H7 (cell line): ENCODE measurements at regions not wholly inside any gene's neighbourhood (a gene's known extent, or its start where the extent isn't known, plus 50 kb on each side); places are given as distances from the start of the nearest gene placed in this dataset.

Experiments
- DNase-seq: peaks from one replicate; pipeline ENCODE4 v3.0.0; 2012
- H3K27me3 ChIP-seq: 2 replicates; pipeline ENCODE4 v1.6.0; 2011; ENCODE audit warnings: mild to moderate bottlenecking, low read length; ENCODE audit not compliant: control insufficient read depth, insufficient read depth
- H3K36me3 ChIP-seq: replicated peaks from 2 replicates; pipeline ENCODE4 v1.5.1; 2011; ENCODE audit warnings: low read length; ENCODE audit not compliant: control insufficient read depth, insufficient read depth
- H3K4me3 ChIP-seq: 2 replicates; pipeline ENCODE4 v1.5.1; 2011; ENCODE audit warnings: low read depth, mild to moderate bottlenecking, control low read depth, low read length, moderate library complexity; ENCODE audit not compliant: insufficient read depth

DNA sequence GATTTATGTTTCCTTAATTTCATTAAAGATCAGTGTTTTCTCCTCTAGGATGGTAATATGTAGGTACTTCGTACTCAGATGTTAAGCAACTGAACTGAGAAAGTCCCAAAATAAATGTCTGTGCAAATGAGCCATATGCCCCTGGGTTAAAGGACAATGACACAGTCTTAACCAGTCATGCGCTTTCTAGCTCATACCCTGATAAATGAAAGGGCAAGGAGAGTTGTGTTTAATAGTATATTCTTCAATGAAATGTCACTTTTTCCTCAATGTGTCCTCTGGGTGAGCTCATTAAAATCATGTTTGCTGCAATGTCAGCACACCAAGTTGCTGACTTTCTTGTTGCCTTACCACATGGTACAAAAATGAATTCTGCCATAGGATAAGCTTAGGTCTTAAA is 856.3 kb downstream of the TMEM182 start:
- no peak for DNase-seq
- Histone ChIP-seq H3K36me3 (no peaks in the 10 kb centered on the region), H3K4me3 (no peak overlapping the region), H3K27me3 (no peaks in the 10 kb centered on the region)

DNA sequence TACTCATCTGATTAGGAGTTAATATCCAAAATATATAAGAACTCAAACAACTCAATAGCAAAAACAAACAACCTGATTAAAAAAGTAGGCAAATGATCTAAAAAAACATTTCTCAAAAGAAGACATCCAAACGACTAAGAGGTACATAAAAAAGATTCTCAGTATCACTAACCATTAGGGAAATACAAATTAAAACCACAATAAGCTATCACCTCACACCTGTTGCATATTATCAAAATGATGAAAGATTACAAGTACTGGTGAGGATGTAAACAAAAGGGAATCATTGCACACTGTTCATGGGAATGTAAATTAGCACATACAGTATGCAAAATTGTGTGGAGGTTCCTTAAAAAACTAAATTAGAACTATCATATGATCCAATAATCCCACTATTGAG is 865.5 kb downstream of the TMEM182 start:
- Histone ChIP-seq H3K27me3 (no peaks in the 10 kb centered on the region), H3K4me3 (no peak overlapping the region), H3K36me3 (no peaks in the 10 kb centered on the region)
- DNase-seq: no peak

DNA sequence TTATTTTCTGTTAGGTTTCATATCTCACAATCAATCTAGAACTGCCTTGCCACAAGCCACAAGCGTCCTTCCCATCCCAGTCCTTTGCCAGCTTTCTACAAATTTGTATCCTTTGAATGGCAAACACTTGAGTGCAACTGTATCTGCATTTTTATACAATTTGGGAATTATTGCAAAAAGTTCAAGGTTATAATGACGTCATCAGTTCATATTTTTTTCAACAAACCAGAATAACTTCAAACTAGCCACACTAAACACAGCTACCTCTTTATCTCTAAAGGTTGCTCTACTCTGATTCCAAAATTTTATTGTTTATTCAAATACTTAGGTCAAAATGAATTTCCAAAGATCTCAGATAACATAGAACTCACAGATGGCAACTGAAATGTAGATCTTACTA is 877.1 kb downstream of the TMEM182 start:
- Histone ChIP-seq H3K36me3 (no peaks in the 10 kb centered on the region), H3K27me3 (no peaks in the 10 kb centered on the region), H3K4me3 (no peak overlapping the region)
- DNase-seq: no peak

DNA sequence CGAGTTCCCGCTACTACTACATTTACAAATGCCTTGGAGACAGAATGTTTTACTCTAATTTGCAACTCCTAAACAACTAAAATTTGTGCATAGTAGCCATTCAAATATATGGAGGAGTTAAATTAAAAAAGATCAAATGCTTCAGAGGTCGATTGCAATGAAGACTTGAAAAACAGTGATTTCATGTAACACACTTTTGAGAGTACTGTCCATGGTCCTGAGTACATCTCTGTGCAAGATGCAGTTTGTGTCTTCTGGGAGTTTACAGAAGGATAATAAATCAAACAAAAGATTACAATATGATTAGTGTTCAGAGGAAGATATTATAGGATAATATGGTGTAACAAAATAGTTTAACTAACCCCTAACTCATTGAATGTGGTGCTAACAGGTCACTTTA is 894.7 kb downstream of the TMEM182 start:
- Histone ChIP-seq H3K4me3 (no peak overlapping the region), H3K27me3 (no peaks in the 10 kb centered on the region), H3K36me3 (no peaks in the 10 kb centered on the region)
- no peak for DNase-seq

DNA sequence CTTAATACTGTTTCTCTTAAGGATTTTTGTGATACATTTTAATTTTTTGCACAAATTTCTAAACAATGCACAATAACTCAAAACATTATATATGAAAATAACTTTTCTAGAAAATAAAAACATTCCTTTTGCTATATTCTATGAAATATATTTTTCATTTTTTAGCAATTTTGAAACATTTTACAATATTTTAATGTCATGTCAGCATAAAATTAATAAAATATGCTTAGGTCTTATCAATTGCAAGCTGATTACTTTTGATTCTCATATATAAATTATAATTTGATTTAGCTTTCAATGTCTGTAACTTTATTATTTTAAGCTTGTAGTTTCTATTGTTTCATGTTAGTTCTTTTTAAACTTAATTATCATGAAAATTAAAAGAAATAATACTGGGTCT is 898.7 kb downstream of the TMEM182 start:
- H3K4me3 ChIP-seq: no peak overlapping the region
- H3K27me3 ChIP-seq: no peaks in the 10 kb centered on the region
- no peak for DNase-seq

DNA sequence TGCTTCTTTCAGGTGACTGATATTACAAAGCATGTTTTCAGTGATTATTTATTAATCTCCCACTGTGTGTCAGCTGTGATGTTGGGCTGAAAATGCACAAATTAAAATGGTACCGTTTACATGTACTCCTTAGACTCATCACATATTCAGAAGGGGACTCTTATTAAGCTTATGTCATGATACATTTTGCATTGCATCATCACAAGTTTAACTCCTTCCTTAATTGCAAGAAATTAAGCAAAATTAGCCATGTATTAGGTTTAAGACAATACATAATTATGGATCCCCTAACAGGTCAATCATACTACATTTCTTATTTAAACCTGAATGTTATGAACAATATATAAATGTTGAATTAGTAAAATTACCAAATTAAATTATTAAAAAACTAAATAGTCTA is 899.1 kb downstream of the TMEM182 start:
- no peaks in the 10 kb centered on the region for H3K36me3 ChIP-seq
- no peak overlapping the region for H3K4me3 ChIP-seq
- no peaks in the 10 kb centered on the region for H3K27me3 ChIP-seq
- DNase-seq: no peak

More for the DNA sequence above, 898.7 kb downstream of the TMEM182 start:
- H3K36me3 ChIP-seq: no peaks in the 10 kb centered on the region

DNA sequence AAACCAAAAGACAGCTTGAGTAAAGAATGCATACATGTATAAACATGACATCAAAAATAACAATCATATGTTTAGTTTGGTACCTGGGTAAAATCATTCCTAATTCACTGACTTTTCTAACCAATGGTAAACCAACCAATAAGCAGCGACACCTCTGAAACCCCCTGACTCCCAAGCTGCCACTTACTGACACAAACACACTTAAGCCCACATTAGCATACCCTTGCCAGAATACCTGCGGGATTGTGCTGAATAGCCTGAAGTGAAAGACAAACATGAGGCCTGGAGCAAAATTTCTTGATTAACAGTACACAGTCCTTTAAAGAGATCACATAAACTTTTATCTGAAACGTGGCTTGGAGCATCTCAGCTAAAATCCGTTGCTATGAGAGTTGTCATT is 902.9 kb downstream of the TMEM182 start:
- Histone ChIP-seq H3K4me3 (no peak overlapping the region), H3K36me3 (no peaks in the 10 kb centered on the region), H3K27me3 (no peaks in the 10 kb centered on the region)
- DNase-seq: peak; percentile 6

DNA sequence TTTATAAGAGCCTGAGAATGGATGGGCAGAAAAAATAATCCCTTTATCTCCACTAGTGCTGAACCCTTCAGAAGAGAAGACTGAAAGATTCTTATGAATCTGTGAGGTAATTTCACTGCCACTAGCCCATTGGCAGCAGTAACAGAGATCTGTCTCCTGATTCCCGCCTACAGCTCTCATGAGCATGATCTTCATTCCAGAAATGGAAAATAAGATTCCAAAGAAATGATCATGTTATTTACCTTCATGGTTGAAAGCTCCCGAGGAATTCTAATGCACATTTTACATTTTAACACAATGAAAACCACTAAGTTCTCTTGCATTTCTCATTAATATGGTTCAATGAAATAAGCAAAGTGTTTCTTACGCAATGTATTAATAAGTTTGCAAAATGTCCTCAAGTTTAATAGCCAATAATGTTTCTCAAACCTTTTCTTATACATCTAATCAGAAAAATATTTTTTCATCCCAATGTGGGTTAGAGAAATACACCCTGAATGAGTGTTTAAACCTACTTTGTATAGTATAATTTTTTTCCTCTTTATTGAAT is 905.6 kb downstream of the TMEM182 start:
- H3K36me3 ChIP-seq: no peaks in the 10 kb centered on the region
- no peak for DNase-seq
- H3K27me3 ChIP-seq: no peaks in the 10 kb centered on the region
- H3K4me3 ChIP-seq: no peak overlapping the region

DNA sequence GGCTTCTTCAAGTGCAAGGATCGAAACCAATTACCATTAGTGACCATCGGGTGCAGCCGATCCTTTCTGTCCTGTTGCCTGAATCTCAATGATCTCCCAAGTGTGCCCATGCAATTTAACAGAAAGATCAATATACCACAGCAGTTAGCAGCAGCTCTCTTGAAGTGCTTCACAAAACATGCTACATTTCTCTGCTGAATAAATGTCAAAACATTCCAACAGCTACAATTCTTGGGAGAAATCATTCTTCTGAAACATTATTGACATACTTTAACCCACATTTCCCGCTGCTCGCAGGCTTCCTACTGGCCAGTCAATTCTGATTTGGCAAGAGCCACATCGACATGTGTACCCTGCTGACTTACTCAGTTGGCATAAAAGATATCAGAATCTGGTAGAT is 907.7 kb downstream of the TMEM182 start:
- Histone ChIP-seq H3K4me3 (no peak overlapping the region), H3K27me3 (no peaks in the 10 kb centered on the region), H3K36me3 (no peaks in the 10 kb centered on the region)
- no peak for DNase-seq
